ENCODE measurements at regions not wholly inside any gene's neighbourhood (a gene's known extent, or its start where the extent isn't known, plus 50 kb on each side); places are given as distances from the start of the nearest gene placed in this dataset.
"Not testable (repeated sequence)": the region's sequence is repeated elsewhere in the genome, so short reads cannot be mapped to it uniquely, and the experiment has no call there.

- no peak for TF ChIP-seq CTCF (IDR thresholded peaks at IDR 0.05; ENCODE audit: insufficient read depth, low read depth, low read length)
- no peak for TF ChIP-seq EZH2 (IDR thresholded peaks at IDR 0.05; ENCODE audit: insufficient read depth, low read length)
- Mint-ChIP-seq H3K9me3 (ENCODE audit: unreplicated experiment) (no peaks in the 10 kb centered on the region), H3K36me3 (ENCODE audit: low read depth, unreplicated experiment) (peaks cover 9% of the 10 kb centered on the region), H3K27ac (ENCODE audit: unreplicated experiment) (no peak overlapping the region), H3K4me3 (ENCODE audit: unreplicated experiment) (no peak overlapping the region), H3K4me1 (ENCODE audit: low read depth, unreplicated experiment) (peaks cover 5% of the 10 kb centered on the region), H3K27me3 (ENCODE audit: low read depth, unreplicated experiment) (no peaks in the 10 kb centered on the region)
- no peak overlapping the region for H2AFZ ChIP-seq (ENCODE audit: low read depth, low read length)
- H3K27ac ChIP-seq (ENCODE audit: low read depth, low read length), result no peak overlapping the region
- no peaks in the 10 kb centered on the region for H3K27me3 ChIP-seq (ENCODE audit: insufficient read depth, low read length)
- H3K4me2 ChIP-seq (ENCODE audit: low read length), result no peak overlapping the region
- H3K4me3 ChIP-seq (ENCODE audit: insufficient read depth, low read depth, low read length), result no peak overlapping the region
- no peak overlapping the region for H3K9ac ChIP-seq (ENCODE audit: low read length)
- peaks cover 5% of the 10 kb centered on the region for H3K4me1 ChIP-seq (ENCODE audit: insufficient read depth, low read length)
- H3K79me2 ChIP-seq (ENCODE audit: insufficient read depth, low read length), result peaks cover 3% of the 10 kb centered on the region
- DNase-seq (ENCODE audit: low read depth) (no peak), FAIRE-seq (no peak)
- no peaks in the 10 kb centered on the region for H3K9me3 ChIP-seq (ENCODE audit: insufficient read depth, low read depth, low read length)
- no peaks in the 10 kb centered on the region for H3K36me3 ChIP-seq (ENCODE audit: insufficient read depth, low read length)
- no peaks in the 10 kb centered on the region for H4K20me1 ChIP-seq (ENCODE audit: insufficient read depth, low read length)
Observed at GRCh38 chr6:56874328-56874727, 80.6 kb upstream of the BEND6 start.

- H3K4me1 Mint-ChIP-seq (ENCODE audit: low read depth, unreplicated experiment), result peaks cover 33% of the 10 kb centered on the region
- H3K79me2 ChIP-seq (ENCODE audit: insufficient read depth, low read length); H3K27ac Mint-ChIP-seq (ENCODE audit: unreplicated experiment); H3K9ac ChIP-seq (ENCODE audit: low read length); H3K9me3 Mint-ChIP-seq (ENCODE audit: unreplicated experiment); H3K4me2 ChIP-seq (ENCODE audit: low read length); H3K4me3 ChIP-seq (ENCODE audit: insufficient read depth, low read depth, low read length); H3K36me3 Mint-ChIP-seq (ENCODE audit: low read depth, unreplicated experiment); H3K27me3 Mint-ChIP-seq (ENCODE audit: low read depth, unreplicated experiment); H3K36me3 ChIP-seq (ENCODE audit: insufficient read depth, low read length); H4K20me1 ChIP-seq (ENCODE audit: insufficient read depth, low read length); H3K27me3 ChIP-seq (ENCODE audit: insufficient read depth, low read length); H3K9me3 ChIP-seq (ENCODE audit: insufficient read depth, low read depth, low read length); FAIRE-seq; DNase-seq (ENCODE audit: low read depth); H3K4me3 Mint-ChIP-seq (ENCODE audit: unreplicated experiment); H3K27ac ChIP-seq (ENCODE audit: low read depth, low read length); H2AFZ ChIP-seq (ENCODE audit: low read depth, low read length): not testable (repeated sequence)
- H3K4me1 ChIP-seq (ENCODE audit: insufficient read depth, low read length), result peaks cover 25% of the 10 kb centered on the region
Observed at GRCh38 chr6:56870053-56870452, 84.9 kb upstream of the BEND6 start.

- H3K27me3 Mint-ChIP-seq (ENCODE audit: low read depth, unreplicated experiment), result no peaks in the 10 kb centered on the region
- H3K36me3 Mint-ChIP-seq (ENCODE audit: low read depth, unreplicated experiment), result peaks cover 2% of the 10 kb centered on the region
- DNase-seq (ENCODE audit: low read depth) (no peak), FAIRE-seq (no peak)
- H3K79me2 ChIP-seq (ENCODE audit: insufficient read depth, low read length), result peaks cover 3% of the 10 kb centered on the region
- H3K9me3 Mint-ChIP-seq (ENCODE audit: unreplicated experiment), result no peaks in the 10 kb centered on the region
- H4K20me1 ChIP-seq (ENCODE audit: insufficient read depth, low read length), result no peaks in the 10 kb centered on the region
- no peaks in the 10 kb centered on the region for H3K9me3 ChIP-seq (ENCODE audit: insufficient read depth, low read depth, low read length)
- H3K4me1 ChIP-seq (ENCODE audit: insufficient read depth, low read length), result peaks cover 25% of the 10 kb centered on the region
- H2AFZ ChIP-seq (ENCODE audit: low read depth, low read length), result no peak overlapping the region
- TF ChIP-seq CTCF (IDR thresholded peaks at IDR 0.05; ENCODE audit: insufficient read depth, low read depth, low read length), result no peak
- no peak for TF ChIP-seq EZH2 (IDR thresholded peaks at IDR 0.05; ENCODE audit: insufficient read depth, low read length)
- H3K4me3 ChIP-seq (ENCODE audit: insufficient read depth, low read depth, low read length), result no peak overlapping the region
- H3K4me3 Mint-ChIP-seq (ENCODE audit: unreplicated experiment), result no peak overlapping the region
- peak overlapping the region; percentile 36 for H3K9ac ChIP-seq (ENCODE audit: low read length)
- peak overlapping the region; percentile 56 for H3K27ac ChIP-seq (ENCODE audit: low read depth, low read length)
- H3K27ac Mint-ChIP-seq (ENCODE audit: unreplicated experiment), result peak overlapping the region; percentile 45
- H3K27me3 ChIP-seq (ENCODE audit: insufficient read depth, low read length), result no peaks in the 10 kb centered on the region
- H3K36me3 ChIP-seq (ENCODE audit: insufficient read depth, low read length), result no peaks in the 10 kb centered on the region
- peaks cover 38% of the 10 kb centered on the region for H3K4me1 Mint-ChIP-seq (ENCODE audit: low read depth, unreplicated experiment)
- peak overlapping the region; percentile 61 for H3K4me2 ChIP-seq (ENCODE audit: low read length)
Observed at GRCh38 chr6:56869346-56869745, 85.6 kb upstream of the BEND6 start.

All from astrocyte (in vitro differentiated cells and primary cell).